Thyroid gland (tissue), 4 donors: ENCODE measurements at regions not wholly inside any gene's neighbourhood (a gene's known extent, or its start where the extent isn't known, plus 50 kb on each side); places are given as distances from the start of the nearest gene placed in this dataset.

Experiments
- CTCF ChIP-seq, 6 experiments: fragments of 200-600 bp in 3 of 6; fragments of 450-650 bp in 3 of 6; sonication (generic) in 3 of 6; IDR thresholded peaks; one replicate each; pipeline ENCODE4 v1.5.1; 2016 to 2019; ENCODE audit warnings: antibody characterized with exemption in 6 of 6, mild to moderate bottlenecking in 2 of 6, inconsistent platforms in 1 of 6, moderate library complexity in 1 of 6
- POLR2A ChIP-seq, 2 donors: fragments of 450-650 bp; IDR thresholded peaks; one replicate each; pipeline ENCODE4 v1.6.1; 2017; ENCODE audit warnings: antibody characterized with exemption in 2 of 2, mild to moderate bottlenecking in 2 of 2, moderate library complexity in 1 of 2

- no peak for TF ChIP-seq CTCF (IDR thresholded peaks at IDR 0.05)
- no peak for TF ChIP-seq POLR2A (IDR thresholded peaks at IDR 0.05)
Observed at GRCh38 chr1:87636198-87636892, 307.7 kb downstream of the LMO4 start.
